K562 (cell line): ENCODE measurements at regions not wholly inside any gene's neighbourhood (a gene's known extent, or its start where the extent isn't known, plus 50 kb on each side); places are given as distances from the start of the nearest gene placed in this dataset.

Experiments
- ATAC-seq: fragments of 200-7000 bp; cut with Tn5 transposase; 3 replicates; pipeline ENCODE4 v1.9.1; 2020; ENCODE audit warnings: moderate library complexity
- BruUV-seq: library from RNA; stranded (reverse); fragments of 400-500 nt; replicated peaks from 2 replicates; lab custom pipeline; 2021; lab: Mats Ljungman, UMichigan
- CTCF ChIA-PET: fragments of 300-600 bp; formaldehyde crosslinking; extraction: SDS; loops from one replicate; lab custom pipeline; 2021; ENCODE audit warnings: low intra/inter-chr PET ratio; lab: Yijun Ruan, JAX
- POLR2A ChIA-PET: fragments of 300-600, 350-650 bp; sonication (Branson Sonifier 250); formaldehyde crosslinking; extraction: SDS; loops from one replicate; lab custom pipeline; 2021; ENCODE audit warnings: antibody characterized with exemption, inconsistent platforms; lab: Yijun Ruan, JAX
- DNase-seq, 4 experiments: peaks; one replicate each; pipeline versions ENCODE4 v3.0.0 to v3.0.0-alpha.2; 2011 to 2018; ENCODE audit warnings: low spot score in 3 of 4, mixed read lengths in 3 of 4; ENCODE audit errors: extremely low read depth in 1 of 4
- FAIRE-seq: peaks from 2 replicates; lab custom pipeline; 2011; peaks lifted over from hg19 to GRCh38; lab: Jason Lieb, UNC
- H2AFZ ChIP-seq: 2 replicates; pipeline ENCODE4 v1.6.0; 2011; ENCODE audit warnings: low read depth, low read length, control low read depth, inconsistent platforms
- H3K27ac ChIP-seq: fragments of 200-600 bp; 3 replicates; pipeline ENCODE4 v1.8.0; 2011; ENCODE audit warnings: low read depth, mild to moderate bottlenecking, control low read depth, inconsistent platforms, low read length, moderate library complexity, mixed read lengths; ENCODE audit errors: extremely low read depth
- H3K27me3 ChIP-seq, 2 experiments: fragments of 300-600 bp in 1 of 2; 2 replicates in 1 of 2; 3 replicates in 1 of 2; pipeline versions ENCODE4 v1.6.0 to v1.8.0; 2011; ENCODE audit warnings: inconsistent platforms in 2 of 2, low read length in 2 of 2, mild to moderate bottlenecking in 1 of 2, mixed read lengths in 1 of 2, moderate library complexity in 1 of 2; ENCODE audit not compliant: control insufficient read depth in 2 of 2, insufficient read depth in 2 of 2
- H3K36me3 ChIP-seq: fragments of 300-600 bp; 3 replicates; pipeline ENCODE4 v1.8.0; 2011; ENCODE audit warnings: mild to moderate bottlenecking, low read length, inconsistent platforms; ENCODE audit not compliant: control insufficient read depth, insufficient read depth
- H3K4me1 ChIP-seq, 2 experiments: fragments of 200-600 bp in 1 of 2; replicated peaks in 1 of 2; 2 replicates in 1 of 2; 3 replicates in 1 of 2; pipeline versions ENCODE4 v1.5.1 to v1.8.0; 2011; ENCODE audit warnings: inconsistent platforms in 2 of 2, low read length in 2 of 2, mild to moderate bottlenecking in 1 of 2, mixed read lengths in 1 of 2, moderate library complexity in 1 of 2; ENCODE audit not compliant: control insufficient read depth in 2 of 2, insufficient read depth in 2 of 2
- H3K4me2 ChIP-seq: 2 replicates; pipeline ENCODE4 v1.6.1; 2011; ENCODE audit warnings: low read length, control low read depth, inconsistent platforms, mixed read lengths; ENCODE audit not compliant: insufficient read depth
- H3K4me3 ChIP-seq: fragments of 200-600 bp; sonication (generic), shearing (Covaris generic); 2 replicates; pipeline ENCODE4 v1.5.1; 2016; ENCODE audit warnings: control low read depth, inconsistent platforms
- H3K79me2 ChIP-seq: fragments of 200-600 bp; 3 replicates; pipeline ENCODE4 v1.8.0; 2011; ENCODE audit warnings: low read length, inconsistent platforms; ENCODE audit not compliant: control insufficient read depth, insufficient read depth
- H3K9ac ChIP-seq, 2 experiments: 2 replicates each; pipeline versions ENCODE4 v1.6.0 to v1.6.1; 2011; ENCODE audit warnings: low read depth in 2 of 2, low read length in 2 of 2, control low read depth in 1 of 2, inconsistent platforms in 1 of 2, mild to moderate bottlenecking in 1 of 2, mixed read lengths in 1 of 2; ENCODE audit not compliant: insufficient read depth in 1 of 2
- H3K9me1 ChIP-seq: one replicate; pipeline ENCODE4 v1.6.0; 2011; ENCODE audit warnings: inconsistent platforms, mild to moderate bottlenecking, low read length, moderate library complexity; ENCODE audit not compliant: control insufficient read depth, insufficient read depth
- H3K9me3 ChIP-seq: replicated peaks from 2 replicates; pipeline ENCODE4 v1.5.1; 2011; ENCODE audit warnings: low read depth, low read length, inconsistent platforms; ENCODE audit not compliant: control insufficient read depth, insufficient read depth
- H4K20me1 ChIP-seq: replicated peaks from 2 replicates; pipeline ENCODE4 v1.6.1; 2011; ENCODE audit warnings: low read length, inconsistent platforms, mixed read lengths; ENCODE audit not compliant: control insufficient read depth, insufficient read depth
- ARID2 ChIP-seq: fragments of 450-650 bp; IDR thresholded peaks from 2 replicates; pipeline ENCODE4 v1.6.1; 2017; ENCODE audit warnings: antibody characterized with exemption, mild to moderate bottlenecking
- BRD9 ChIP-seq: fragments of 450-650 bp; IDR thresholded peaks from 2 replicates; pipeline ENCODE4 v1.6.1; 2018; ENCODE audit warnings: low read depth; ENCODE audit not compliant: partially characterized antibody
- HDAC6 ChIP-seq: IDR thresholded peaks from 2 replicates; pipeline ENCODE4 v1.6.1; 2012; ENCODE audit warnings: low read depth, mild to moderate bottlenecking, control low read depth, inconsistent platforms, low read length, moderate library complexity
- HDAC8 ChIP-seq: fragments of 450-650 bp; IDR thresholded peaks from 2 replicates; pipeline ENCODE4 v1.6.1; 2016; ENCODE audit warnings: mild to moderate bottlenecking, missing genetic modification characterization, moderate library complexity, missing compliant biosample characterization
- MIER1 ChIP-seq: fragments of 450-650 bp; IDR thresholded peaks from 2 replicates; pipeline ENCODE4 v1.6.1; 2016; ENCODE audit warnings: antibody characterized with exemption, mild to moderate bottlenecking, low read depth
- NCOA1 ChIP-seq: fragments of 450-650 bp; IDR thresholded peaks from 2 replicates; pipeline ENCODE4 v1.6.1; 2016; ENCODE audit warnings: low read depth
- NCOR1 ChIP-seq: fragments of 450-650 bp; IDR thresholded peaks from 2 replicates; pipeline ENCODE4 v1.6.1; 2016; ENCODE audit warnings: mild to moderate bottlenecking, moderate library complexity
- PTTG1 ChIP-seq: fragments of 450-650 bp; IDR thresholded peaks from 2 replicates; pipeline ENCODE4 v1.6.1; 2016; ENCODE audit warnings: low read depth, mild to moderate bottlenecking, missing genetic modification characterization, missing compliant biosample characterization
- RFX7 ChIP-seq: fragments of 250-450 bp; sonication (Bioruptor Pico); IDR thresholded peaks from 2 replicates; pipeline ENCODE4 v1.5.1; 2021; ENCODE audit warnings: mild to moderate bottlenecking
- SRF ChIP-seq, 2 experiments: fragments of 250-450, 450-650 bp in 1 of 2; sonication (Bioruptor Pico) in 1 of 2; sonication (generic) in 1 of 2; formaldehyde crosslinking; IDR thresholded peaks; 2 replicates each; pipeline versions ENCODE4 v1.5.0 to v1.5.1; 2020 to 2022; ENCODE audit warnings: mild to moderate bottlenecking in 1 of 2, missing genetic modification reagents in 1 of 2
- SRSF9 ChIP-seq: fragments of 200-400 bp; formaldehyde crosslinking; IDR thresholded peaks from 2 replicates; pipeline ENCODE4 v1.6.1; 2017; ENCODE audit warnings: low read depth, low read length, borderline replicate concordance
- TAL1 ChIP-seq: fragments of 450-650 bp; IDR thresholded peaks from 2 replicates; pipeline ENCODE4 v1.6.1; 2016; ENCODE audit warnings: mild to moderate bottlenecking
- TCF7 ChIP-seq: sonication (generic); IDR thresholded peaks from 2 replicates; pipeline ENCODE4 v1.6.1; 2016; ENCODE audit warnings: antibody characterized with exemption, borderline replicate concordance
- ZFX ChIP-seq: sonication (generic); formaldehyde crosslinking; IDR thresholded peaks from 2 replicates; pipeline ENCODE4 v1.8.0; 2022; ENCODE audit warnings: mild to moderate bottlenecking, missing genetic modification reagents, moderate library complexity
- ZNF561 ChIP-seq: fragments of 450-650 bp; formaldehyde crosslinking; conservative IDR thresholded peaks from 2 replicates; pipeline ENCODE4 v1.4.0; 2020; ENCODE audit warnings: mild to moderate bottlenecking, moderate library complexity
- WGBS: fragments of 100-300 bp; shearing (Covaris generic); methylation state at CpG from one replicate; pipeline ENCODE4 v1.1.6; 2016; ENCODE audit warnings: low coverage, mixed read lengths; ENCODE audit not compliant: insufficient coverage; ENCODE audit errors: missing lambda C conversion rate; 5-methylcytosine and 5-hydroxymethylcytosine counted together
- in situ Hi-C: fragments of 300-500 bp; cut with MboI; formaldehyde crosslinking; loops from 4 replicates; pipeline ENCODE4 v1.15.0; 2018; ENCODE audit warnings: inconsistent platforms, mixed read lengths
- intact Hi-C: fragments of 100-400 bp; cut with micrococcal nuclease; formaldehyde crosslinking; loops from 2 replicates; pipeline ENCODE4 v1.14.2; 2022

DNA sequence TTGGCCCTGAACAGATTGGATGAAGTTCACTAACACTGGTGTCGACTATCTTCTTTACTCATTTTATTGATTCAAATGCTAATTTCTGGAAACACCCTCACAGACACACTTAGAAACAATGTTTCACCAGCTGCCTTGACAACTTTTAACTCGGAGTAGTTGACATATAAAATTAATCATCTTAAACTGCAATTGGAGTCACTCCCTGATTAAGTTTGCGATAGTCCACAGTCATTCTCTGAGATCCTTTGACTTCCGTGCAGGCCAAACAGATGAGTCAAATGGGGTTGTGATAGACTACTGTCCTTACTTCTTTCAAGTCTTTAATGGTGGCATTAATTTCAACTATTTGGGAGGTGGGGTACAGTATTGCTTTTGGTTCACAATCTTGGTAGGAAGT, 114.4 kb upstream of the PCSK1 start:
- FAIRE-seq (no peak), DNase-seq (no peak), ATAC-seq (no peak)
- Histone ChIP-seq H2AFZ (no peak overlapping the region), H3K9ac (no peak overlapping the region), H3K27ac (no peak overlapping the region), H3K9me3 (no peaks in the 10 kb centered on the region), H4K20me1 (no peaks in the 10 kb centered on the region), H3K9me1 (no peaks in the 10 kb centered on the region), H3K4me2 (no peak overlapping the region), H3K36me3 (no peaks in the 10 kb centered on the region), H3K4me1 (no peaks in the 10 kb centered on the region), H3K4me3 (no peak overlapping the region), H3K27me3 (no peaks in the 10 kb centered on the region), H3K79me2 (no peaks in the 10 kb centered on the region)
- CTCF ChIA-PET, result no interaction called here
- POLR2A ChIA-PET, result no interaction called here
- WGBS, result 0% methylated on average over 4 of the region's 4 CpGs
- no TSS peak for BruUV-seq
- intact Hi-C loops, result no loop called here
- no peak for TF ChIP-seq HDAC8 (tag)
- in situ Hi-C loops, result no loop called here

- H3K9me1 ChIP-seq, result no peaks in the 10 kb centered on the region
- no peak for DNase-seq
- H3K36me3 ChIP-seq, result no peaks in the 10 kb centered on the region
- TF ChIP-seq SRF (CRISPR knock-in tag; IDR thresholded peaks at IDR 0.05) (no peak), TAL1 (no peak), ZNF561 (CRISPR knock-in tag) (no peak), TCF7 (no peak), MIER1 (no peak), NCOA1 (no peak), PTTG1 (tag) (no peak), SRSF9 (no peak), BRD9 (no peak), NCOR1 (no peak), HDAC6 (no peak), ZFX (CRISPR knock-in tag) (no peak), RFX7 (CRISPR knock-in tag) (no peak), ARID2 (no peak)
- TF ChIP-seq, all 486 proteins: peak for 0
- ChIA-PET CTCF (no interaction called here), POLR2A (interaction anchor here (1.5 kb wide), 1 partner anchor 12 kb away, joined by 3 read pairs; no protein-coding TSS in a partner anchor)
- 0% methylated on average over 2 of the region's 2 CpGs for WGBS
- no peaks in the 10 kb centered on the region for H3K4me1 ChIP-seq
- no peak overlapping the region for H3K9ac ChIP-seq
- ATAC-seq (no peak), FAIRE-seq (no peak)
- no peak overlapping the region for H3K27ac ChIP-seq
- H2AFZ ChIP-seq, result no peak overlapping the region
- H3K9me3 ChIP-seq, result no peaks in the 10 kb centered on the region
- no peak overlapping the region for H3K4me3 ChIP-seq
- H3K27me3 ChIP-seq, result no peaks in the 10 kb centered on the region
- intact Hi-C loops (no loop called here), in situ Hi-C loops (no loop called here)
- no peaks in the 10 kb centered on the region for H4K20me1 ChIP-seq
- no TSS peak for BruUV-seq
- no peaks in the 10 kb centered on the region for H3K79me2 ChIP-seq
- H3K4me2 ChIP-seq, result no peak overlapping the region
Observed at GRCh38 chr5:96548905-96549304, 113.3 kb upstream of the CAST start.
